ENCODE measurements at regions not wholly inside any gene's neighbourhood (a gene's known extent, or its start where the extent isn't known, plus 50 kb on each side); places are given as distances from the start of the nearest gene placed in this dataset.

DNA sequence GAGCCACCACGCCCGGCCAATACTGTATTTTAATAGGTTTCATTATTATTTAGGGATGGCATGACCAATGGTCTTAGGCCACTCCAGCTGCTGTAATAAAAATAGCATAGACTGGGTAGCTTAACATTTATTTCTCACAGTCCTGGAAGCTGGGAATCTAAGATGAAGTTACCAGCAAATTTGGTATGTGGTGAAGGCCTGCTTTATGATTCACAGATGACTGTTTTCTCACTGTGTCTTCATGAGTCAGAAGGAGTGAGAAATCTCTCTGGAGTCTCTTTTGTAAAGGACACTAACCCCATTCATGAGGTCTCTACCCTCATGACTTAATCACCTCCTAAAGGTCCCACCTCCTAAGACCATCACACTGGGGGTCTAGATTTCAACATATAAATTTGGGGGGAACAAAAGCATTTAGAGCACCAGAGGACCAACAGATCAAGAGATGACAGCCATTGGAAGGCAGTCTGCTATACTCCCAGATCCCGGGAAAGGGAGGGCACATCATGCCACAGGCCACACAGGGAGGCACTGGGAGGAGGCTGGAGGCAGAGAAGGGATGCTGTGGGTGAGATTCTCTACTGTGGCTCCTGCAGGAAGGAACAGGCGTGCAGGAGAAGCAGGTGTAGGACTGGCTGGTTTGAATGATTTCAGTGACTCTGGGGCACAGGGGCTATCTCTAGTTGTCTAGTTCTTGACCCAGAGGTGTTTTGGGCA, 335.8 kb upstream of the SFRP2 start:
- Histone ChIP-seq H3K79me2 (ENCODE audit: control insufficient read depth in 1 of 2, insufficient read depth in 2 of 2, low read length in 2 of 2) (no peaks in the 10 kb centered on the region), H3K14ac (ENCODE audit: insufficient read length) (no peak overlapping the region), H4K8ac (ENCODE audit: extremely low read depth, insufficient read depth, low read length) (no peak overlapping the region), H3K4me1 (replicated peaks in 1 of 4; ENCODE audit: control insufficient read depth in 3 of 4, insufficient read depth in 4 of 4, low read length in 3 of 4) (no peaks in the 10 kb centered on the region), H3K4me2 (ENCODE audit: insufficient read depth in 1 of 2, low read depth in 2 of 2, low read length in 2 of 2) (no peak overlapping the region), H3K27ac (ENCODE audit: low read depth, low read length) (no peak overlapping the region), H3K27me3 (replicated peaks in 1 of 4; ENCODE audit: control insufficient read depth in 3 of 4, extremely low read depth in 1 of 4, insufficient read depth in 3 of 4, low read length in 3 of 4) (no peaks in the 10 kb centered on the region), H3K4me3 (ENCODE audit: extremely low read depth in 1 of 4, insufficient read depth in 2 of 4, low read depth in 3 of 4, low read length in 4 of 4) (no peak overlapping the region), H2BK120ac (replicated peaks; ENCODE audit: low read depth, low read length) (no peak overlapping the region), H2BK12ac (ENCODE audit: low read depth, low read length) (no peak overlapping the region), H3K9ac (replicated peaks in 1 of 4; ENCODE audit: extremely low read depth in 1 of 4, low read depth in 3 of 4, low read length in 3 of 4) (no peak overlapping the region), H3K9me3 (ENCODE audit: insufficient read depth in 2 of 2, low read depth in 1 of 2, low read length in 1 of 2) (no peaks in the 10 kb centered on the region), H3K36me3 (ENCODE audit: control insufficient read depth in 2 of 4, insufficient read depth in 4 of 4, low read length in 3 of 4) (no peaks in the 10 kb centered on the region), H4K91ac (replicated peaks; ENCODE audit: insufficient read length, low read length) (no peak overlapping the region), H4K20me1 (replicated peaks in 1 of 2; ENCODE audit: control insufficient read depth in 1 of 2, insufficient read depth in 2 of 2, low read length in 2 of 2) (no peaks in the 10 kb centered on the region), H3K56ac (replicated peaks; ENCODE audit: insufficient read length, low read depth, low read length) (no peak overlapping the region), H3K18ac (ENCODE audit: extremely low read depth, low read length) (no peak overlapping the region), H2BK15ac (ENCODE audit: low read length) (no peak overlapping the region), H3K23me2 (ENCODE audit: low read depth, low read length) (no peaks in the 10 kb centered on the region), H2BK20ac (ENCODE audit: low read length) (no peak overlapping the region), H4K5ac (ENCODE audit: insufficient read length, low read depth, low read length) (no peak overlapping the region), H3K23ac (ENCODE audit: insufficient read length) (no peak overlapping the region), H3K4ac (replicated peaks; ENCODE audit: insufficient read length, low read depth, low read length) (no peak overlapping the region), H3K79me1 (ENCODE audit: low read depth, low read length) (no peaks in the 10 kb centered on the region), H2AK5ac (ENCODE audit: low read depth, low read length) (no peak overlapping the region), H2AFZ (ENCODE audit: low read length) (no peak overlapping the region), H2BK5ac (ENCODE audit: low read depth, low read length) (no peak overlapping the region)
- FAIRE-seq (no peak), DNase-seq (ENCODE audit: low read depth in 1 of 2, low spot score in 2 of 2) (no peak)
- CTCF ChIA-PET (ENCODE audit: partially characterized antibody): no interaction called here
- 62% methylated on average over 4 of the region's 4 CpGs; no CpG with 5 or more reads in 1 of the 2 experiments for WGBS, 2 experiments (ENCODE audit: extremely low coverage in 1 of 2, insufficient coverage in 1 of 2, insufficient read length in 1 of 2, insufficient replicate concordance in 2 of 2, low coverage in 1 of 2, low lambda C conversion rate in 2 of 2, missing lambda C conversion rate in 1 of 2)
- POLR2A ChIA-PET (ENCODE audit: partially characterized antibody): no interaction called here
- no peak for TF ChIP-seq KDM5A (IDR thresholded peaks at IDR 0.05; ENCODE audit: low read length)
- TF ChIP-seq, protein P1, sequence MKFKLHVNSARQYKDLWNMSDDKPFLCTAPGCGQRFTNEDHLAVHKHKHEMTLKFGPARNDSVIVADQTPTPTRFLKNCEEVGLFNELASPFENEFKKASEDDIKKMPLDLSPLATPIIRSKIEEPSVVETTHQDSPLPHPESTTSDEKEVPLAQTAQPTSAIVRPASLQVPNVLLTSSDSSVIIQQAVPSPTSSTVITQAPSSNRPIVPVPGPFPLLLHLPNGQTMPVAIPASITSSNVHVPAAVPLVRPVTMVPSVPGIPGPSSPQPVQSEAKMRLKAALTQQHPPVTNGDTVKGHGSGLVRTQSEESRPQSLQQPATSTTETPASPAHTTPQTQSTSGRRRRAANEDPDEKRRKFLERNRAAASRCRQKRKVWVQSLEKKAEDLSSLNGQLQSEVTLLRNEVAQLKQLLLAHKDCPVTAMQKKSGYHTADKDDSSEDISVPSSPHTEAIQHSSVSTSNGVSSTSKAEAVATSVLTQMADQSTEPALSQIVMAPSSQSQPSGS (IDR thresholded peaks at IDR 0.05; ENCODE audit: low read length): no peak
- no peak for TF ChIP-seq NRF1 (IDR thresholded peaks at IDR 0.05; ENCODE audit: low read depth, low read length)
- no peak for TF ChIP-seq RNF2 (IDR thresholded peaks at IDR 0.05; ENCODE audit: borderline replicate concordance, low read depth, low read length, missing control alignments, poor library complexity, severe bottlenecking)
- no peak for TF ChIP-seq SUZ12 (IDR thresholded peaks at IDR 0.05; ENCODE audit: low read length)

All from H1 (cell line).